Adrenal gland (tissue), 5 donors: ENCODE measurements at regions not wholly inside any gene's neighbourhood (a gene's known extent, or its start where the extent isn't known, plus 50 kb on each side); places are given as distances from the start of the nearest gene placed in this dataset.

Source experiments
- POLR2A ChIP-seq, 2 donors: fragments of 450-650 bp; IDR thresholded peaks; one replicate each; pipeline ENCODE4 v1.6.1; 2017; ENCODE audit warnings: antibody characterized with exemption in 2 of 2, mild to moderate bottlenecking in 2 of 2, moderate library complexity in 1 of 2
- TF ChIP-seq, protein P1 (sequence below), 6 experiments: fragments of 450-650 bp in 4 of 6; fragments of 200-600 bp in 2 of 6; sonication (generic) in 1 of 6; IDR thresholded peaks; 1 replicate in 5 of 6; 2 replicates in 1 of 6; pipeline versions ENCODE4 v1.5.1 to v1.8.0; 2016 to 2021; ENCODE audit warnings: antibody characterized with exemption in 6 of 6, mild to moderate bottlenecking in 2 of 6, moderate library complexity in 1 of 6
- donor health status: DM: no; HTN: no; CAD: no.

- TF ChIP-seq, protein P1, sequence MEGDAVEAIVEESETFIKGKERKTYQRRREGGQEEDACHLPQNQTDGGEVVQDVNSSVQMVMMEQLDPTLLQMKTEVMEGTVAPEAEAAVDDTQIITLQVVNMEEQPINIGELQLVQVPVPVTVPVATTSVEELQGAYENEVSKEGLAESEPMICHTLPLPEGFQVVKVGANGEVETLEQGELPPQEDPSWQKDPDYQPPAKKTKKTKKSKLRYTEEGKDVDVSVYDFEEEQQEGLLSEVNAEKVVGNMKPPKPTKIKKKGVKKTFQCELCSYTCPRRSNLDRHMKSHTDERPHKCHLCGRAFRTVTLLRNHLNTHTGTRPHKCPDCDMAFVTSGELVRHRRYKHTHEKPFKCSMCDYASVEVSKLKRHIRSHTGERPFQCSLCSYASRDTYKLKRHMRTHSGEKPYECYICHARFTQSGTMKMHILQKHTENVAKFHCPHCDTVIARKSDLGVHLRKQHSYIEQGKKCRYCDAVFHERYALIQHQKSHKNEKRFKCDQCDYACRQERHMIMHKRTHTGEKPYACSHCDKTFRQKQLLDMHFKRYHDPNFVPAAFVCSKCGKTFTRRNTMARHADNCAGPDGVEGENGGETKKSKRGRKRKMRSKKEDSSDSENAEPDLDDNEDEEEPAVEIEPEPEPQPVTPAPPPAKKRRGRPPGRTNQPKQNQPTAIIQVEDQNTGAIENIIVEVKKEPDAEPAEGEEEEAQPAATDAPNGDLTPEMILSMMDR (IDR thresholded peaks at IDR 0.05), result no peak
- no peak for TF ChIP-seq POLR2A (IDR thresholded peaks at IDR 0.05)
Observed at GRCh38 chr1:68963353-68963752, 466.5 kb upstream of the DEPDC1 start.
